ENCODE measurements at regions not wholly inside any gene's neighbourhood (a gene's known extent, or its start where the extent isn't known, plus 50 kb on each side); places are given as distances from the start of the nearest gene placed in this dataset.

DNA sequence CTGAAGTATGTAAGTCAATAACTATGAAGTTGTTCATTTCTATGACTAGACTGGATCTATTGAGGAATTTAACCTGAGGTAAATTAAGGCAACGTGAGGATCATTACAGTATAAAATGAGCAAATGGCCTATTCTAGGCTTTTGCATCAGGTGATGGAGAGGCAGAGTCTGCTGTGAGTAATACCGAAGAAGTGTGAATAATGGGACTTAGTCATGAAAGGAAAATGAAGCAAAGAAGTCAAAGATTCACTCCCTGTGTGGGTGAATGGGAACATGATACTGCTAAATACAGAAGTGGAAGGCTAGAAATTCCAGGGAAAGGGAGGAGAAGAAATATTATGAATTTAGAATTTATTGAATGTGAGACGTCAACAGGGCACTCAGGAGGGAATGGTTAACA lies 774.1 kb downstream of the LIG4 start:
- Histone ChIP-seq H3K4me3 (ENCODE audit: low read depth, low read length) (no peak overlapping the region), H3K36me3 (ENCODE audit: control insufficient read depth, insufficient read depth, low read length) (no peaks in the 10 kb centered on the region), H3K27me3 (ENCODE audit: control insufficient read depth, insufficient read depth, low read length) (no peaks in the 10 kb centered on the region)
- ChIA-PET CTCF (no interaction called here), POLR2A (no interaction called here)
- TF ChIP-seq, protein P1, sequence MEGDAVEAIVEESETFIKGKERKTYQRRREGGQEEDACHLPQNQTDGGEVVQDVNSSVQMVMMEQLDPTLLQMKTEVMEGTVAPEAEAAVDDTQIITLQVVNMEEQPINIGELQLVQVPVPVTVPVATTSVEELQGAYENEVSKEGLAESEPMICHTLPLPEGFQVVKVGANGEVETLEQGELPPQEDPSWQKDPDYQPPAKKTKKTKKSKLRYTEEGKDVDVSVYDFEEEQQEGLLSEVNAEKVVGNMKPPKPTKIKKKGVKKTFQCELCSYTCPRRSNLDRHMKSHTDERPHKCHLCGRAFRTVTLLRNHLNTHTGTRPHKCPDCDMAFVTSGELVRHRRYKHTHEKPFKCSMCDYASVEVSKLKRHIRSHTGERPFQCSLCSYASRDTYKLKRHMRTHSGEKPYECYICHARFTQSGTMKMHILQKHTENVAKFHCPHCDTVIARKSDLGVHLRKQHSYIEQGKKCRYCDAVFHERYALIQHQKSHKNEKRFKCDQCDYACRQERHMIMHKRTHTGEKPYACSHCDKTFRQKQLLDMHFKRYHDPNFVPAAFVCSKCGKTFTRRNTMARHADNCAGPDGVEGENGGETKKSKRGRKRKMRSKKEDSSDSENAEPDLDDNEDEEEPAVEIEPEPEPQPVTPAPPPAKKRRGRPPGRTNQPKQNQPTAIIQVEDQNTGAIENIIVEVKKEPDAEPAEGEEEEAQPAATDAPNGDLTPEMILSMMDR (IDR thresholded peaks at IDR 0.05; ENCODE audit: insufficient read depth, low read depth, low read length) = no peak
- DNase-seq (ENCODE audit: low read depth) = no peak

DNA sequence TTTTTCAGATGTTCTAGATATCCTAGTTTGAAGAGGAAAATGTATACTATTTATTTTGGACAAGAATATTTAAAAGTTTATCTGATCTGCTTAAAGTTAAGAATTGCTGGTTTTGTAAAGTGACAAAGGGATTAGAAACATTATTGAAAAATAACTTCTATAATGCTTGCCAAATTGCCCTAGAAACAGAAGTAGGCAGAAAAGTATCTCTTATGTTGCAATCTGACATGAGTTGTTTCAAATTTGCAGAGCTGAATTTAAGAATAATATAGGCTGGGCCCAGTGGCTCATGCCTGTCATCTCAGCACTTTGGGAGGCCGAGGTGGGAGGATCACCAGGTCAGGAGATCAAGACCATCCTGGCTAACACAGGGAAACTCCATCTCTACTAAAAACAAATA lies 777.1 kb downstream of the LIG4 start:
- no peak for DNase-seq (ENCODE audit: low read depth)
- Histone ChIP-seq H3K27me3 (ENCODE audit: control insufficient read depth, insufficient read depth, low read length) (no peaks in the 10 kb centered on the region), H3K4me3 (ENCODE audit: low read depth, low read length) (no peak overlapping the region), H3K36me3 (ENCODE audit: control insufficient read depth, insufficient read depth, low read length) (no peaks in the 10 kb centered on the region)
- POLR2A ChIA-PET = no interaction called here
- TF ChIP-seq, protein P1 (IDR thresholded peaks at IDR 0.05; ENCODE audit: insufficient read depth, low read depth, low read length) = no peak
- CTCF ChIA-PET = no interaction called here

DNA sequence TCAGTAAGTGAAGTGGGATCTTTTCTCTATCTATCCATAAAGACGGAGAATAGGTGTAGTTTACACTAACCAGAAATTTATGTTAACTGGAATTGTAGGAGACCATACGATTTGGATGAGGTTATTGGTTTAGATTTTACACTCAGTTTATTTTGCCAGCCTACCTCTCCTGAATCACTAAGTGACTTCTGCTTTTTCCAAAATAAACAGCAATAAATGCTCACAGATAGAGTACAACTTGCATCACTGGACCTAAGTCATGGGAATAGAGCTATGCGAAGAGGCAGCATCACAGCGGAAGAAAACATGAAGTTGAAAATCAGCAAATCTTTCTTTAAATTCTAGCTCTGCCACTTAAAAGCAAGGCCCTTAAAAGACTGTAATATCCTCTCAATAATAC lies 781.0 kb downstream of the LIG4 start:
- TF ChIP-seq, protein P1 (IDR thresholded peaks at IDR 0.05; ENCODE audit: insufficient read depth, low read depth, low read length) = no peak

DNA sequence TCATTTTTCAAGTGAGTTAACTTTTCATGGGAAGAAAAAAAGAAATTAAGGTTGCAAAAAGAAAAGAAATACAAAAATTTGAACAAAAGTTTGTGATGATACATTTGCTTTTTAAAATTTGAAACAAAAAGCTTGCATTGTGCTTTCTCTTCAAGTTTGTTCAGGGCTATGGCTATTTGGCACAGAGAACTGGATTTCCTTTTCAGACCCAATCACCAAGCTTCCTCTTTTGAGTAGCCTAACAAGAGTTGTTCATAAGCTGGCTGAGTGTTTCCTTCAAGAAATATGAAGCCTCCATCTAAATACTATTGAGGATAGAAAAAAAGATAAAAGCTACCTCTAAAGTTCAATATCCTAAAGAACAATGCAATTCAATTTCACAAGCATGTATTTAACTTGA lies 787.8 kb downstream of the LIG4 start:
- H3K27me3 ChIP-seq (ENCODE audit: control insufficient read depth, insufficient read depth, low read length) = no peaks in the 10 kb centered on the region
- H3K4me3 ChIP-seq (ENCODE audit: low read depth, low read length) = no peak overlapping the region
- no peak for DNase-seq (ENCODE audit: low read depth)
- TF ChIP-seq, protein P1 (IDR thresholded peaks at IDR 0.05; ENCODE audit: insufficient read depth, low read depth, low read length) = no peak
- POLR2A ChIA-PET = no interaction called here
- CTCF ChIA-PET = no interaction called here
- no peaks in the 10 kb centered on the region for H3K36me3 ChIP-seq (ENCODE audit: control insufficient read depth, insufficient read depth, low read length)

More for the DNA sequence above, 781.0 kb downstream of the LIG4 start:
- Histone ChIP-seq H3K36me3 (ENCODE audit: control insufficient read depth, insufficient read depth, low read length) (no peaks in the 10 kb centered on the region), H3K4me3 (ENCODE audit: low read depth, low read length) (no peak overlapping the region), H3K27me3 (ENCODE audit: control insufficient read depth, insufficient read depth, low read length) (no peaks in the 10 kb centered on the region)
- ChIA-PET CTCF (no interaction called here), POLR2A (no interaction called here)
- no peak for DNase-seq (ENCODE audit: low read depth)

DNA sequence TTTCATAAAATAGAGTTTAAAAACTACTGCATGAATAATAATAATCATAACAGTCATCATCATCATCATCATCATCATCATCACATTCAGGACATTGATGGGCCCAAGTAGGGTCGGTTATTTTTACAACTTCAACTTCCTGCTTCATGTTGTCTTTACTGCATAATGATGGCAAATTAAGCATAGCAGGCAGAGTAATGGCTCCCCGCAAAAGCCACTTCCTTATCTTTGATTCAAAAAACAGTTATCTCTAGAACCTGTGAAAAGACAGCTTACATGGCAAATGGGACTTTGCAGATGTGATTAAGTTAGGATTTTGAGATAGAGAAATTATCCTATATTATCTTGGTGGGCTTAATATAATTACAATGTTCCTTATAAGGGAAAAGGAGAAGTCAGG lies 792.9 kb downstream of the LIG4 start:
- DNase-seq (ENCODE audit: low read depth) = no peak
- no peaks in the 10 kb centered on the region for H3K36me3 ChIP-seq (ENCODE audit: control insufficient read depth, insufficient read depth, low read length)
- no peak overlapping the region for H3K4me3 ChIP-seq (ENCODE audit: low read depth, low read length)
- CTCF ChIA-PET = no interaction called here
- POLR2A ChIA-PET = no interaction called here
- no peaks in the 10 kb centered on the region for H3K27me3 ChIP-seq (ENCODE audit: control insufficient read depth, insufficient read depth, low read length)
- TF ChIP-seq, protein P1 (IDR thresholded peaks at IDR 0.05; ENCODE audit: insufficient read depth, low read depth, low read length) = no peak

All from BJ (cell line).